ENCODE measurements at regions not wholly inside any gene's neighbourhood (a gene's known extent, or its start where the extent isn't known, plus 50 kb on each side); places are given as distances from the start of the nearest gene placed in this dataset.
"Not testable (repeated sequence)": the region's sequence is repeated elsewhere in the genome, so short reads cannot be mapped to it uniquely, and the experiment has no call there.

DNA sequence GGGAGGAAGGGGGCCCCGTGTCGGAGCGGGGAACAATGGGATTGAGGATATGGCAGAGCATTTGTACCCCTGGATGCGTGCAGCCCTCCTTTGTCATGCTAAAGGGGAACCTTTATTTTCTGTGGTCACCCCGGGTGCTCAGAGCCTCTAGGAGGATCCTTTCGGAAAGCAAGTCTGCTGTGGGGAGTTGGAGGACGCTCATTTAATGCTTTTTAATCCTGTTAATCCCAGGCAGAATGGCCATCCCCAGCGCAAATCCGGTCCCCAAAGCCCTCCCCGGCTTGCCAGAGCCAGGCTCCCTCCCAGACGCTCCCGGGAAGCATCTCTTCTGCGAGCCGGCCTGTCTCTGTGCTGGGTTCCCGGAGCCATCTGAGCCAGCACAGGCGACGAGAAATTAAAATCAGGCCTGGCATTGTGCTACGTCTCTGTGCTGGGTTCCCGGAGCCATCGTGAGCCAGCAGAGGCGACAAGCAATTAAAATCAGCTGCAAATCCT is 113.2 kb upstream of the PPP2R3B start:
- no peak for DNase-seq (ENCODE audit: low read depth)

DNA sequence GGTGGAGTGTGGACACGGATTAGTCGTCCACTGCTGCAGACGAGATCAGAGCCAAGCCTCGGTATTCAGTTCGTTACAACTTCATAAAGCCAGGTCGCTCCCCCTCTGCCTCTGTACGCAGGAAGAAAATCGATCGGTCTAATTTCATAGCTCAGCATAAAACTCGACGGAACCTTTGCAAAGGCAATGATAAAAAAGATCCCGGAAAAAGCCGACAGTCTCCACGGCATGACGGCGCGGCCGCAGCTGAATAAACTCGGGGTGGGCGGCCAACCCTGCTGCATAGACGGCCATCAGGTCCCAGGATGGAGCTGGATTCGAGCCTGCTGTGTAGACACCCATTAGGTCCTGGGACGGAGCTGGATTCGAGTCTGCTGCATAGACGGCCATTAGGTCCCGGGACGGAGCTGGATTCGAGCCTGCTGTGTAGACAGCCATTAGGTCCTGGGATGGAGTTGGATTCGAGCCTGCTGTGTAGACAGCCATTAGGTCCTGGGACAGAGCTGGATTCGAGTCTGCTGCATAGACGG is 113.8 kb upstream of the PPP2R3B start:
- no peak for DNase-seq (ENCODE audit: low read depth)

DNA sequence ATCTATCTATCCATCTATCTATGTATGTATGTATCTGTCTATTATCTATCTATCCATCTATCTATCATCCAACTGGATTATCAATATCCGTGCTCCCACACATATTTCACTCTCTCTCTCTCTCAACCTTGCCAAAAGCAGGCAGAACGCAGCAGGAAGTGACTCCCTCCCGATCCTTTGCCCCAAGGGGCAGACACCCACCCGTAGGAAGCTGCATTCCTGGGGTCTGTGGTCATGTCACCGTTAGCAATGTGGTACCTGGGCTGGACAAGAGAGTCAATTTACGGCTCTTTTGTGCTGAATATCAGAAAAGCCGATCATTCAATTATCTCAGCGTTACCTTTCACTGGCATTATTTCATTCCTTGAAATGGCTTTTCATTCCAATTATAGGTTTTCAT is 119.6 kb upstream of the PPP2R3B start:
- DNase-seq (ENCODE audit: low read depth) = no peak

DNA sequence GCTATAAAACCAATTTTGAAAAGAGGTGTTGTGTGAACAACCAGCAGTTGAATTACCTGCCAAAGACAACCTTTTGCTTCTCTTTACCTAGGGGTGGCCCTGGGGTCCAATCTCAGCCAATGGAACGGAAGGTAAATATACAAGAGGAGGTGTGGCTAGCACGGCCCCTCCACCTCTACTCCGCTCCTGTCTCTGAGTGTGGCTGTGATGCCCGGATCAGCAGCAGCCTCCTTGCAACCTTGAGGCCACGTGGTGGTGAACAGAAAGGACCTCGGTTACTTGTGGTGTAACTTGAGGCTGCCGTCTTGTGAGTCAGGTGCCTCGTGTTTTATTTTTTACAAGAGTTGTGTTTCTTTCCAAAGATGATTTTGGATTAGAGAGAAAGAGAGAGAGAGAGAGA is 121.5 kb upstream of the PPP2R3B start:
- no peak for DNase-seq (ENCODE audit: low read depth)

DNA sequence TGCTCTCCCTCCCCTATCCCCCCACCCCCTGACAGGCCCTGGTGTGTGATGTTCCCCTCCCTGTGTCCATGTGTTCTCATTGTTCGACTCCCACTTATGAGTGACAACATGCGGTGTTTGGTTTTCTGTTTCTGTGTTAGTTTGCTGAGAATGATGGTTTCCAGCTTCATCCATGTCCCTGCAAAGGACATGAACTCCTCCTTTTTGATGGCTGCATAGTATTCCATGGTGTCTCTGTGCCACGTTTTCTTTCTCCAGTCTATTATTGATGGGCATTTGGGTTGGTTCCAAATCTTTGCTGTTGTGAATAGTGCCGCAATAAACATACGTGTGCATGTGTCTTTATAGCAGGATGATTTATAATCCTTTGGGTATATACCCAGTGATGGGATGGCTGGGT is 121.8 kb upstream of the SHOX start:
- DNase-seq (ENCODE audit: low read depth) = not testable (repeated sequence)

DNA sequence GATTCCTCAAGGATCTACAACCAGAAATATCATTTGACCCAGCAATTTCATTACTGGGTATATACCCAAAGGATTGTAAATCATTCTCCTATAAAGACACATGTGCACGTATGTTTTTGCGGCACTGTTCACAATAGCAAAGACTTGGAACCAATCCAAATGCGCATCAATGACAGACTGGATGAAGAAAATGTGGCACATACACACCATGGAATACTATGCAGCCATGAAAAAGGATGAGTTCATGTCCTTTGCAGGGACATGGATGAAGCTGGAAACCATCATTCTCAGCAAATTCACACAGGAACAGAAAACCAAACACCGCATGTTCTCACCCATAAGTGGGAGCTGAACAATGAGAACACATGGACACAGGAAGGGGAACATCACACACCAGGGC is 119.5 kb upstream of the SHOX start:
- not testable (repeated sequence) for DNase-seq (ENCODE audit: low read depth)

DNA sequence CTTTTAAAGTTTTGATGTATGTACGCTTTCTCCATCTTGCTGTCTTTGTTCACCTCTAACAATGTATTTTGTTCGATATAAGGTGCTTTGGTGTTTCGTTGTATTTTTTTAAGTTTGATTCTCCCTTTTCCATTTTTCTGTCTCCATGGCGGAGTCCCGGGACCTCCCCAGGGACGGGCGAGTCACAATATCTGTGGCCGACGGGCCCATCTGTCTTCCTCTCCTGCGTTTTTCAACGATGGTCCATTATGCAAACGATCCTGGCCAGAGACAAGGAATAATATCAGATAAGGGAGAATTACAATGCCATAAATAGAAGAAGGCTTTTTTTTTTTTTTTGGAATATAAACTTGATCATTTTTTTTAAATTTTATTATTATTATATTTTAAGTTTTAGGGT is 112.3 kb upstream of the SHOX start:
- DNase-seq (ENCODE audit: low read depth) = no peak

DNA sequence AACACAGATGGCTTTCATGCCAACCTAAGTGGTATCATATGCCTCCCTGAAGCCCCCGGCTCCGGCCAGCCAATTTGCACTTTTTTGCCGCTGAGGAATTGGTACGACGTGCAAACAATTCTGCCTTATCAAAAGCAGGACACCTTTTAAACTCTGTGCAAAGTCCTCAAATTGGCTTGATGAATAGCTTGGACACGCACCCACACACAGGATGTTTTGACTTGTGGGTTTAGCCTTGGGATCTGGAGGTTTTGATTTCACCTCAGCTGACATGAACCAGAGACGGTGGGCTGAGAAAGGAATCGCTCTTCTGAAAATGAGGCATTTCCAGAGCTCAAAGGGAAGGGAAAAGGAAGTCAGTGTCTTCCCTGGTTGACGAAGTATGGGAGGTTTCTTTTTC is 110.8 kb upstream of the SHOX start:
- DNase-seq (ENCODE audit: low read depth) = no peak

DNA sequence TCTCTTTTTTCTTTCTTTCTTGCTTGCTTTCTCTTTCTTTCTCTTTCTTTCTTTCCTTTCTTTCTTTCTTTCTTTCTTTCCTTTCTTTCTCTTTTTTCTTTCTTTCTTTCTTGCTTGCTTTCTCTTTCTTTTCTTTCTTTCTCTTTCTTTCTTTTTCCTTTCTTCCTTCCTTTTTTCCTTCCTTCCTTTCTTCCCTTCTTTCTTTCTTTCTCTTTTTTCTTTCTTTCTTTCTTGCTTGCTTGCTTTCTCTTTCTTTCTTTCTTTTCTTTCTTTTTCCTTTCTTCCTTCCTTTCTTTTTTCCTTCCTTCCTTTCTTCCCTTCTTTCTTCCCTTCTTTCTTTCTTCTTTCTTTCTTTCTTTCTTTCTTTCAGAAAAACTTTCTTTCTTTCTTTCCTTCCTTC is 108.1 kb upstream of the SHOX start:
- no peak for DNase-seq (ENCODE audit: low read depth)

DNA sequence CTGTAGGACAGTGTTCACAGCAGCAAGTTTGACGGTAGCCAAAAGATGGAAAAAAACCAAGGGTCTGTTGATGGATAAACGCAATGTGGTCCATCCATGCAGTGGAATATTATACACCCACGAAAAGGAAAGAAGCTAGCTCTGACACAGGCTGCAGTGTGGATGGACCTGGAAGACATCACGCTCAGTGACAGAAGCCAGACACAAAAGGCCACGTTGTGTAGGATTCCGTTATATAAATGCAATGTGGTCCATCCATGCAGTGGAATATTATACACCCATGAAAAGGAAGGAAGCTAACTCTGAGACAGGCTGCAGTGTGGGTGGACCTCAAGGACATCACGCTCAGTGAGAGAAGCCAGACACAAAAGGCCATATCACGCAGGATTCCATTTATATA is 105.5 kb upstream of the SHOX start:
- no peak for DNase-seq (ENCODE audit: low read depth)

DNA sequence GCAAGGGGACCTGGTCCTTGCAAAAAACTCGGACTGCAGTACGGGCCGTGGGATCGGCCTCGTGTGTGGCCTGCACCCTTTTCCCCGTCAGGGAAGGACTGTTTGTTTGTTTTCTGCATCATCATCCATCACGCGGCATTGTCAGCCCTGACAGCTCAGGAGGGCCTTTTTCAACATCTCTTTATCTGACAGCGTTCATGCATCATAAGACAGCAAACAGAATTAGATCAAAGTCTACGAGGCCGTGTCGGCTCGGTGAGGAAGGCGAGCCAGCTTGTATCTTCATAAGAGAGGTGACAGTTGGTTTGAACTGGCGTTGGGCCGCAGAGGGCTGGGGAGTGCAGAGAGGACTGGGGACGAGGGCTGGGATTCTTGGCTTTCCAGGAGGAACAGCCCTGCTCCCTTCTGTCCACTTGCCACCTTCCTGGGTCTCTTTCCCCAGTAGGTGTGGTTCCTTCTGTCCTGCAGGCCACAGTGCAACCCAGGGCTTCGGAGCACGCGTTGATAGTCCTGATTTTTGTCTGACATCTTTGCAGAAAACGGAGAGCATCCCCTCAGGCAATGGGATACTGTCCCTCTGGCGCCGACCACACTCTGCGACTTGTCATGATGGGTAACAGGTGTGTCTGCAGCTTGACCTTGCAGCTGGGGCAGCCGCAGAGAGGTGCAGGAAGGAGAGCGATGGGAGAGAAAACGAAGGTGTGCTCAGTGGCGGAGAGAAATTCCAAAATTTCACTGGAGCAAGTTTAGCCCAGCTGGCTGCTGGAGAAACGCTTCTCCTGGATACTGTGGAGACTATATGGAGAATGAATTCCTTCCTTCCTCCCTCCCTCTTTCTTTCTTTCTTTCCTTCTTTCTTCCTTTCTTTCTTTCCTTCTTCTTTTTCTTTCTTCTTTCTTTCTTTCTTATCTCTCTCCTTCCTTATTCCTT is 104.0 kb upstream of the SHOX start:
- no peak for DNase-seq (ENCODE audit: low read depth)

DNA sequence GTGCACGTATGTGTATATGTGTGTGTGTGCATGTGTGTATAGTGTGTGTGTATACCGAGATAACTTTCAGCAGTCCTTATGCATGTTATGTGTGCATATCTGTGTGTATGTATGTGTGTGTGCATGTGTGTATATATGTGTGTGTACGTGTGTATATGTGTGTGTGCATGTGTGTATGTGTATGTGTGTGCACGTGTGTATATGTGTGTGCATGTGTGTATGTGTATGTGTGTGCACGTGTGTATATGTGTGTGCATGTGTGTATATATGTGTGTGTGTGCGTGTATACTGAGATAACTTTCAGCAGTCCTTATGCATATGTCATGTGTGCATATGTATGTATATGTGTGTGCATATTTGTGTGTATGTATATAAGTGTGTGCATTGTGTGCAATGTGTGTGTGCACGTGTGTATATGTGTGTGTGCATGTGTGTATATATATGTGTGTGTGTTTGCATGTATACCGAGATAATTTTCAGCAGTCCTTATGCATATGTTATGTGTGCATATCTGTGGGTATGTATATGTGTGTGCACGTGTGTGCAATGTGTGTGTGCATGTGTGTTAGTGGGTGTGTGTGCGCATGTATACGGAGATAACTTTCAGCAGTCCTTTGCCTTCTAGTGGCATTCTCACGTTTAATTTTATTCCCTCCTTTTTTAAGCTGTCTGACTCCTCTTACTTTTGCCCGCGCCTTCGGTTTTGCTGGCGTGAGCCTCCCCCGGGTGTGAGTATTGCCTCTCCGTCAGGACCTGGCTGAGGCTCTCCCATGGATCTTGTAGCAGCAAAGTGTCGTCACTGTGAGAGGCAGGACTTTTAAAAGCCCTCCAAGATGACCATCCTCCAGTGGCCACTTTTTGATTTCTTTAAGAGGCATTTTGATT is 99.6 kb upstream of the SHOX start:
- no peak for DNase-seq (ENCODE audit: low read depth)

DNA sequence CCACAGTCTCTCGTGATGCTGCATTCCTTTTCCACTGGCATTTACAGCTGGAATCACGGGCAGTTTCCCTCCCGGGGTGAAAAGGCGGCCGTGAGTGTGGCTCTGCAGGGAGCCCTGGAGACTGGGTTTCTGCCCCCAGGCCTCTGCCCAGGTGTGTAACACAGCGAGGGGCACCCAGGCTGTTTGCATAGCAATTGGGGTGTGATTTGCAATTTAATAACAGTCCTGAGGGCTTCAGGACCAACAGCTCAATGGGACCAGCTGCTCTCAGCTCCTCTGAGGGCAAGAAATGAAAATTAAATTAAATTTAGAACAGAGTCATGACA is 99.0 kb upstream of the SHOX start:
- DNase-seq (ENCODE audit: low read depth) = no peak

DNA sequence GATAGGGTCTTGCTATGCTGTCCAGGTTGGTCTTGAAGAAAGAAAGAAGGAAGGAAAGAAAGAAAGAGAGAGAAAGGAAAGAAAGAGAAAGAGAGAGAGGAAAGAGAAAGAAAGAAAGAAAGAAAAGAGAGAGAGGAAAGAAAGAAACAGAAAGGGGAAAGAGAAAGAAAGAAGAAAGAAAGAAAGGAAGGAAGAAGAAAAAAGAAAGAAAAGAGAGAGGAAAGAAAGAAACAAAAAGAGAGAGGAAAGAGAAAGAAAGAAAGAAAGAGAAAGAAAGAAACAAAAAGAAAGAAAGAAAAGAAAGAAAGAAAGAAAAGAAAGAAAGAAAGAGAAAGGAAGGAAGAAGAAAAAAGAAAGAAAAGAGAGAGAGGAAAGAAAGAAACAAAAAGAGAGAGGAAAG is 95.8 kb upstream of the SHOX start:
- DNase-seq (ENCODE audit: low read depth) = no peak

DNA sequence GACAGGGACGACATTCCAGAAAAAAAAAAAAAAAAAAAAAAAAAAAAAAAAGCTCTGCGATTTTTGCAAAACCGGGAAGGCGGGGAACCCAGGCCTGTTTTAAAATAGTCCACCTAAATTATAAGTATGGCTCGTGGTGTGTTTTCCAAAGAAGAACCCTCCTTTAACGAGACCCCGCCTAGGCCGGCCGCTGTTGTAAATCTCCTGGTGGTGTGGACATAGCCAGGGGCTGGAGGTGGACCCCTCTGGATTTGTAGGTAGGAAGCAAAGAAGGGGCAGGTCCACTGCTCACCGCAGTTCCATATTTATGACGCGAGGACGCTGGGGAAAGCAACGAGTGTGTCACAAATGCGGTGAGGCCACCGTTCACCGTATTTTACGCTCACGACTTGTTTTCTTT is 94.0 kb upstream of the SHOX start:
- no peak for DNase-seq (ENCODE audit: low read depth)

DNA sequence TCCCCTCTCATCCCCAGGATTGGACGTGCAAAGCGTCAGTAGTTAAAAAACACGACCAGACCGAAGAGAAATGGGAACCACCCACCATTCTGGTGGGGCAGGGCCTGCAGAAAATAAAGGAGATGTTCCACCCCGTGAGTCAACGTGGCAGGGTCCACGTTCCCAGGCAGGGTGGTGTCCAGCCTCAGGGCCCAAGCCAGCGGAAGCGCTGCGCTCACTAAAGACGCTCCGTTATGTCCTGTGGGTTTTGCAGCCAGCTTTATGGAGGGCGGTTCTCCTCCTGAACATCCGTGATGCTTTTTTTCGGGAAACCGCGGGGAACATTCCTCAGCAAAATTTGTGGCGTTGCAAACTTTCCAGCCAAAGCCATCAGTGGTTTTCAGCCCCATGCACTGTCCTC is 93.4 kb upstream of the SHOX start:
- DNase-seq (ENCODE audit: low read depth) = no peak

DNA sequence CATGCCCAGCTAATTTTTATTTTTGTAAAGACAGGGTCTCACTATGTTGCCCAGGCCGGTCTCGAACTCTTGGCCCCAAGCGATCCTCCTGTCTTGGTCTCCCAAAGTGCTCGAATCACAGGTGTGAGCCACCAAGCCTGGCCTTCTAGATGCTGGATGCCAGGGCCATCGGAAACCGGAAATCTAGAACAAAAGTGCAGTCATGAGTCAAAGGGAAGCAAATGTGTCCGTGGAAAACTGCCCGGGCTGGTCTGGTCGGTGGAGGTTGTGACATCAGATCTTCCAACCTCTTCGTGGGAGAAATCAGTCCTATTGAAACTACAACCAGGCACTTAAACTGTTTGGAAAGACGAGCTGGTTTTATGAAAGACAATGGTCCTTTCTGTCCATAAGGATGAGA is 92.3 kb upstream of the SHOX start:
- no peak for DNase-seq (ENCODE audit: low read depth)

DNA sequence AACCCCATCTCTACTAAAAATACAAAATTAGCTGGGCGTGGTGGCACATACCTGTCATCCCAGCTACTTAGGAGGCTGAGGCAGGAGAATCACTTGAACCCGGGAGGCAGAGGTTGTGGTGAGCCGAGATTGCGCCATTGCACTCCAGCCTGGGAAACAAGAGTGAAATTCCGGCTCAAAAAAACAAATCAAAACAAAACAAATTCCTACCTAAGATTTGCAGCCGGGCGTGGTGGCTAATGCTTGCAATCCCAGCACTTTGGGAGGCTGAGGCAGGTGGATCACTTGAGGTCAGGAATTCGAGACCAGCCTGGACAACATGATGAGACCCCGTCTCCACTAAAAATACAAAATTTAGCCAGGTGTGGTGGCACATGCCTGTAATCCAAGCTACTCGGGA is 89.6 kb upstream of the SHOX start:
- not testable (repeated sequence) for DNase-seq (ENCODE audit: low read depth)

DNA sequence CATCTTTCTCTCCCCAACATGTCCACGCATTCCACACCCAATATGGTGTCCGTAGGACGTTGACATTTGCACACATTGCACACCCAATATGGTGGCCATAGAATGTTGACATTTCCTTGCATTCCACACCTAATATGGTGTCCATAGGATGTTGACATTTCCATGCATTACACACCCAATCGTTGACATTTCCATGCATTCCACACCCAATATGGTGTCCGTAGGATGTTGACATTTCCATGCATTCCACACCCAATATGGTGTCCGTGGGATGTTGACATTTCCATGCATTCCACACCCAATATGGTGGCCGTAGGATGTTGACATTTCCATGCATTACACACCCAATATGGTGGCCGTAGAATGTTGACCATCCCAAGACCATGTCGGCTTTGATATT is 88.4 kb upstream of the SHOX start:
- no peak for DNase-seq (ENCODE audit: low read depth)

DNA sequence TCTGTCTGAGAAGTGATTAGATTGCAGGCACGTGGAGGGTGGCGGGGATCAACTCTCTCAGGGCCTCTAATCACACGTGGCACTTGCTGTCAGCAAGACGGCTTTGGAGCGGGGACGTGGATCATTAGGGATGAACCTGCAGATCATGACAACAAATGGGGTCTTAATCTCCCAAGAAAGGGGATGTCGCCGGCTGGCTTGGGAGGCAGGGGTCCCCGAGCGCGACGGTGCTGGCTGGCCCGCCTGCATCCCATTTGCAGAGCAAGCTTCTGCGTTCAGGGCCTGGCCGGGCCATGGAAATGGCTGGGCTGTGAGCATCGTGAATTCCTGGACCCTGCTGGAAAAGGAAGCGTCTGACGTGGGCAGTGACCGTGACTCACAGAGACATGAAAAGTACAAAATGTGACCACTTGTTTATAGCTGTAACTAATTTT is 85.1 kb upstream of the SHOX start:
- DNase-seq (ENCODE audit: low read depth) = no peak

DNA sequence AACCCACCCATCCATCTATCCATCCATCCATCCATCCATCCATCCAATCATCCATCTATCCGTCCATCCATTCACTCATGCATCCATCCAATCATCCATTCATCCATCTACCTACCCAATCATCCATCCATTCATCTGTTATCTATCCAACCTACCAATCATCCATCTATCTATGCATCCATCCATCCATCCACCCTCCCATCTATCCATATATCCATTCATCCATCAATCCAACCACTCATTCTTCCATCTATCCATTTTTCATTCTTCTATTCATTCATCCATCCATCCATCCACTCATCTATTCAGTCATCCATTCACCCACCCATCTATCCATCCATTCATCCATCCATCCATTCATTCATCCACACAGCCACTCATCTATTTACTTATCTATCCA is 80.1 kb upstream of the SHOX start:
- no peak for DNase-seq (ENCODE audit: low read depth)

DNA sequence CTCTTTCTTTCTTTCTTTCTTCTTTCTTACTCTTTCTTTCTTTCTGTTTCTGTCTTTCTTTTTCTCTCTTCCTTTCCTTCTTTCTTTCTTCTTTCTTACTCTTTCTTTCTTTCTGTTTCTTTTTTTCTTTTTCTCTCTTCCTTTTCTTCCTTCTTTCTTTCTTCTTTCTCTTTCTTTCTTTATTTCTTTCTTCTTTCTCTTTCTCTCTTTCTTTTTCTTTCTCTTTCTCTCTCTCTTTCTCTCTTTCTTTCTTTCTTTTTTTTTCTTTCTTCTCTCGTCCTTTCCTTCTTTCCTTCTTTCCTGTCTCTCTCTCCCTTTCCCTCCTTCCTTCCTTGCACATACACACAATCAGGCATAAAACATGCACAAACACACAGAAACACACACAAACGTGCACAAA is 79.3 kb upstream of the SHOX start:
- no peak for DNase-seq (ENCODE audit: low read depth)
